ENCODE measurements at regions not wholly inside any gene's neighbourhood (a gene's known extent, or its start where the extent isn't known, plus 50 kb on each side); places are given as distances from the start of the nearest gene placed in this dataset.

- peaks cover 7% of the 10 kb centered on the region for H3K4me1 Mint-ChIP-seq
- no peaks in the 10 kb centered on the region for H3K27me3 Mint-ChIP-seq (ENCODE audit: low read depth)
- H3K4me3 Mint-ChIP-seq, result no peak overlapping the region
- H3K36me3 Mint-ChIP-seq (ENCODE audit: low read depth), result peaks cover 4% of the 10 kb centered on the region
- TF ChIP-seq CTCF (IDR thresholded peaks at IDR 0.05; ENCODE audit: unreplicated experiment in 3 of 3), result no peak
- peak overlapping the region in 2 of 3 experiments; percentile 56 to 95 for H3K27ac Mint-ChIP-seq
- peaks cover 31% of the 10 kb centered on the region for H3K9me3 Mint-ChIP-seq
Measured at GRCh38 chr16:74053826-74054225, 242.8 kb upstream of the PSMD7 start.

GRCh38 chr16:74053312-74053711 is 243.3 kb upstream of the PSMD7 start:
- no peaks in the 10 kb centered on the region for H3K36me3 Mint-ChIP-seq (ENCODE audit: low read depth)
- TF ChIP-seq CTCF (IDR thresholded peaks at IDR 0.05; ENCODE audit: unreplicated experiment in 3 of 3), result no peak

GRCh38 chr16:74052016-74052415 is 244.6 kb upstream of the PSMD7 start:
- no peak overlapping the region for H3K4me3 Mint-ChIP-seq
- no peaks in the 10 kb centered on the region for H3K36me3 Mint-ChIP-seq (ENCODE audit: low read depth)
- H3K27ac Mint-ChIP-seq, result no peak overlapping the region
- peaks cover 7% of the 10 kb centered on the region for H3K4me1 Mint-ChIP-seq
- H3K27me3 Mint-ChIP-seq (ENCODE audit: low read depth), result no peaks in the 10 kb centered on the region
- TF ChIP-seq CTCF (IDR thresholded peaks at IDR 0.05; ENCODE audit: unreplicated experiment in 3 of 3), result no peak
- H3K9me3 Mint-ChIP-seq, result peaks cover 24% of the 10 kb centered on the region

More at GRCh38 chr16:74053312-74053711, 243.3 kb upstream of the PSMD7 start:
- no peak overlapping the region for H3K4me3 Mint-ChIP-seq
- no peaks in the 10 kb centered on the region for H3K27me3 Mint-ChIP-seq (ENCODE audit: low read depth)
- H3K9me3 Mint-ChIP-seq, result peaks cover 27% of the 10 kb centered on the region
- peaks cover 7% of the 10 kb centered on the region for H3K4me1 Mint-ChIP-seq
- H3K27ac Mint-ChIP-seq, result peak overlapping the region in 1 of 3 experiments; percentile 56

- no peak overlapping the region for H3K27ac Mint-ChIP-seq
- no peak for TF ChIP-seq CTCF (IDR thresholded peaks at IDR 0.05; ENCODE audit: unreplicated experiment in 3 of 3)
- H3K9me3 Mint-ChIP-seq, result peaks cover under 1% of the 10 kb centered on the region
- H3K27me3 Mint-ChIP-seq (ENCODE audit: low read depth), result no peaks in the 10 kb centered on the region
- H3K4me1 Mint-ChIP-seq, result peaks cover 4% of the 10 kb centered on the region
- H3K4me3 Mint-ChIP-seq, result no peak overlapping the region
- H3K36me3 Mint-ChIP-seq (ENCODE audit: low read depth), result no peaks in the 10 kb centered on the region
Measured at GRCh38 chr16:74049027-74049426, 247.6 kb upstream of the PSMD7 start.

- Mint-ChIP-seq H3K27me3 (ENCODE audit: low read depth) (no peaks in the 10 kb centered on the region), H3K4me3 (no peak overlapping the region), H3K4me1 (no peaks in the 10 kb centered on the region), H3K9me3 (peaks cover 4% of the 10 kb centered on the region), H3K27ac (no peak overlapping the region), H3K36me3 (ENCODE audit: low read depth) (no peaks in the 10 kb centered on the region)
- no peak for TF ChIP-seq CTCF (IDR thresholded peaks at IDR 0.05; ENCODE audit: unreplicated experiment in 3 of 3)
Measured at GRCh38 chr16:74046524-74046923, 250.1 kb upstream of the PSMD7 start.

GRCh38 chr16:74045513-74045912 is 251.1 kb upstream of the PSMD7 start:
- no peaks in the 10 kb centered on the region for H3K36me3 Mint-ChIP-seq (ENCODE audit: low read depth)
- no peak for TF ChIP-seq CTCF (IDR thresholded peaks at IDR 0.05; ENCODE audit: unreplicated experiment in 3 of 3)
- no peak overlapping the region for H3K27ac Mint-ChIP-seq
- no peaks in the 10 kb centered on the region for H3K4me1 Mint-ChIP-seq
- H3K4me3 Mint-ChIP-seq, result no peak overlapping the region
- peaks cover 4% of the 10 kb centered on the region for H3K9me3 Mint-ChIP-seq
- no peaks in the 10 kb centered on the region for H3K27me3 Mint-ChIP-seq (ENCODE audit: low read depth)

All from nephron (organoid).